DOHH2 (cell line): ENCODE measurements at regions not wholly inside any gene's neighbourhood (a gene's known extent, or its start where the extent isn't known, plus 50 kb on each side); places are given as distances from the start of the nearest gene placed in this dataset.

ENCODE experiments used
- H3F3A ChIP-seq: fragments of 200-600 bp; sonication (generic), shearing (Covaris generic); 2 replicates; pipeline ENCODE4 v1.6.0; 2016; ENCODE audit warnings: antibody characterized with exemption, mild to moderate bottlenecking; ENCODE audit not compliant: control insufficient read depth, insufficient read depth
- H3K27ac ChIP-seq: fragments of 200-600 bp; sonication (generic); 2 replicates; pipeline ENCODE4 v1.5.1; 2014; ENCODE audit warnings: low read depth, mild to moderate bottlenecking, low read length, moderate library complexity
- H3K27me3 ChIP-seq: fragments of 200-600 bp; sonication (generic); 2 replicates; pipeline ENCODE4 v1.6.1; 2014; ENCODE audit warnings: mild to moderate bottlenecking, low read length, mixed read lengths; ENCODE audit not compliant: control insufficient read depth
- H3K36me3 ChIP-seq: fragments of 200-600 bp; sonication (generic); 2 replicates; pipeline ENCODE4 v1.6.1; 2014; ENCODE audit warnings: mild to moderate bottlenecking, low read length, moderate library complexity, mixed read lengths; ENCODE audit not compliant: control insufficient read depth
- H3K4me1 ChIP-seq: fragments of 200-600 bp; sonication (generic); 2 replicates; pipeline ENCODE4 v1.6.1; 2014; ENCODE audit warnings: mild to moderate bottlenecking, low read length, mixed read lengths; ENCODE audit not compliant: control insufficient read depth
- H3K4me2 ChIP-seq: fragments of 200-600 bp; sonication (generic); 2 replicates; pipeline ENCODE4 v1.6.0; 2014; ENCODE audit warnings: mild to moderate bottlenecking, low read length, moderate library complexity
- H3K4me3 ChIP-seq: fragments of 200-600 bp; sonication (generic); 2 replicates; pipeline ENCODE4 v1.5.1; 2014; ENCODE audit warnings: mild to moderate bottlenecking, low read length, mixed read lengths
- H3K79me2 ChIP-seq: fragments of 200-600 bp; sonication (generic); 2 replicates; pipeline ENCODE4 v1.6.1; 2014; ENCODE audit warnings: mild to moderate bottlenecking, low read length, mixed read lengths; ENCODE audit not compliant: control insufficient read depth
- H3K9me2 ChIP-seq: fragments of 200-600 bp; sonication (generic); replicated peaks from 2 replicates; pipeline ENCODE4 v1.6.1; 2014; ENCODE audit warnings: mild to moderate bottlenecking, low read length, mixed read lengths; ENCODE audit not compliant: control insufficient read depth
- H3K9me3 ChIP-seq: fragments of 200-600 bp; sonication (generic); 2 replicates; pipeline ENCODE4 v1.6.1; 2014; ENCODE audit warnings: antibody characterized with exemption, low read length, mixed read lengths; ENCODE audit not compliant: control insufficient read depth, insufficient read depth
- H4K20me1 ChIP-seq: fragments of 200-600 bp; sonication (generic); 2 replicates; pipeline ENCODE4 v1.6.0; 2014; ENCODE audit warnings: low read depth, mild to moderate bottlenecking, antibody characterized with exemption, low read length, moderate library complexity; ENCODE audit not compliant: control insufficient read depth, insufficient read depth
- EZH2phosphoT487 ChIP-seq: fragments of 200-600 bp; sonication (generic); IDR thresholded peaks from 2 replicates; pipeline ENCODE4 v1.6.1; 2017; ENCODE audit warnings: borderline replicate concordance, mild to moderate bottlenecking, antibody characterized with exemption, low read length, moderate library complexity, mixed read lengths
- TF ChIP-seq, protein P1 (sequence below): fragments of 200-600 bp; sonication (generic); IDR thresholded peaks from one replicate; pipeline ENCODE4 v1.5.1; 2014; ENCODE audit warnings: antibody characterized with exemption, mild to moderate bottlenecking, low read depth, low read length; ENCODE audit not compliant: poor library complexity, severe bottlenecking

DNA sequence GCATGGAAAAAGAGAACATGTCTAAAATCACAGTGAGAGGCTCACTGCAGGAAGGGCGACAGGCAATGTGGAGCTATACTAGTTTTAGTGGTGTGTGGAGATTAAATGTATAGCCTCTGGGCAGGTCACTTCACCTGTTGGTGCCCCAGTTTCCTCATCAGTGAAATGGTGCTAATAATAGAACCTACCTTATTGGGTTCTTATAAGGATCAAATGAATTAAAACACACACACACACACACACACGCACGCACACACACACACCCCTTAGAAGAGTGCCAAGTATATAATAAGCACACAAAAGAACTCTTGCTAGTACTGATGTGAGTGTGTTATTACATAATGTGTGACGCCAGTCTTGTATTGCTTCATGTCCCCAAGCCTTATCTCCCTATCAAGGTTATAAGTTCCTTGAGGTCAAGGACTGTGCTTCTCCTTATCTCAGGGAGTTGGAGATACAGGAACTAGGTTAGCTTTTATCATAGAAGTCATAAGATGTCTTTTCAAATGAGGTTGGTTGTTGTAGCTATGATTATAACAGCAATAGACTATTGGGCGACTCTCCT lies 98.0 kb upstream of the CXCR4 start:
- Histone ChIP-seq H3K27ac (no peak overlapping the region), H4K20me1 (no peaks in the 10 kb centered on the region), H3K27me3 (peaks cover 78% of the 10 kb centered on the region), H3F3A (peaks cover 14% of the 10 kb centered on the region), H3K36me3 (no peaks in the 10 kb centered on the region), H3K9me2 (no peaks in the 10 kb centered on the region), H3K4me3 (no peak overlapping the region), H3K79me2 (no peaks in the 10 kb centered on the region), H3K4me2 (no peak overlapping the region), H3K9me3 (no peaks in the 10 kb centered on the region), H3K4me1 (peaks cover 43% of the 10 kb centered on the region)
- TF ChIP-seq, protein P1, sequence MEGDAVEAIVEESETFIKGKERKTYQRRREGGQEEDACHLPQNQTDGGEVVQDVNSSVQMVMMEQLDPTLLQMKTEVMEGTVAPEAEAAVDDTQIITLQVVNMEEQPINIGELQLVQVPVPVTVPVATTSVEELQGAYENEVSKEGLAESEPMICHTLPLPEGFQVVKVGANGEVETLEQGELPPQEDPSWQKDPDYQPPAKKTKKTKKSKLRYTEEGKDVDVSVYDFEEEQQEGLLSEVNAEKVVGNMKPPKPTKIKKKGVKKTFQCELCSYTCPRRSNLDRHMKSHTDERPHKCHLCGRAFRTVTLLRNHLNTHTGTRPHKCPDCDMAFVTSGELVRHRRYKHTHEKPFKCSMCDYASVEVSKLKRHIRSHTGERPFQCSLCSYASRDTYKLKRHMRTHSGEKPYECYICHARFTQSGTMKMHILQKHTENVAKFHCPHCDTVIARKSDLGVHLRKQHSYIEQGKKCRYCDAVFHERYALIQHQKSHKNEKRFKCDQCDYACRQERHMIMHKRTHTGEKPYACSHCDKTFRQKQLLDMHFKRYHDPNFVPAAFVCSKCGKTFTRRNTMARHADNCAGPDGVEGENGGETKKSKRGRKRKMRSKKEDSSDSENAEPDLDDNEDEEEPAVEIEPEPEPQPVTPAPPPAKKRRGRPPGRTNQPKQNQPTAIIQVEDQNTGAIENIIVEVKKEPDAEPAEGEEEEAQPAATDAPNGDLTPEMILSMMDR, result no peak
- no peak for TF ChIP-seq EZH2phosphoT487

DNA sequence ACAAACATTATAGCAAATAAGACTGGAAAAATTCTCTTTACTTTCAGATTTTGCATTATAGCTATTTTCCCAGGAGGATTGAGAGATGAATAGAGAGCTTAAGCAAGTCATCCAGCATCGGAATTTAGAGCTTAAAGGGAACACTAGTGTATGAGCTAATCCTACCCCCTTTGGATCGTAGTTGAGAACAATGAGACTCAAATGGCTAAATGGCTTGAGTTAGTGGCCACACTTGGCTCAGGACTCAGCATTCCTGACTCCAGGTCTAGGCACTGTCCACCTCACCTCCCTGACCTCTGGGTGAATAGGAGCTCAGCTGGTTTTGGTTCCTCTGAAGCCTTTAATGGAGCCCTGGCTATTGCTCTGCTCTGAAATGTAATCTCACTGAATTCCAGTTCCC lies 97.5 kb upstream of the CXCR4 start:
- H3F3A ChIP-seq, result peaks cover 14% of the 10 kb centered on the region
- no peaks in the 10 kb centered on the region for H3K36me3 ChIP-seq
- TF ChIP-seq, protein P1, result no peak
- no peak for TF ChIP-seq EZH2phosphoT487
- H3K4me3 ChIP-seq, result no peak overlapping the region
- no peaks in the 10 kb centered on the region for H3K79me2 ChIP-seq
- H3K9me2 ChIP-seq, result no peaks in the 10 kb centered on the region
- peaks cover 75% of the 10 kb centered on the region for H3K27me3 ChIP-seq
- peaks cover 44% of the 10 kb centered on the region for H3K4me1 ChIP-seq
- no peaks in the 10 kb centered on the region for H4K20me1 ChIP-seq
- no peak overlapping the region for H3K4me2 ChIP-seq
- no peaks in the 10 kb centered on the region for H3K9me3 ChIP-seq
- no peak overlapping the region for H3K27ac ChIP-seq

DNA sequence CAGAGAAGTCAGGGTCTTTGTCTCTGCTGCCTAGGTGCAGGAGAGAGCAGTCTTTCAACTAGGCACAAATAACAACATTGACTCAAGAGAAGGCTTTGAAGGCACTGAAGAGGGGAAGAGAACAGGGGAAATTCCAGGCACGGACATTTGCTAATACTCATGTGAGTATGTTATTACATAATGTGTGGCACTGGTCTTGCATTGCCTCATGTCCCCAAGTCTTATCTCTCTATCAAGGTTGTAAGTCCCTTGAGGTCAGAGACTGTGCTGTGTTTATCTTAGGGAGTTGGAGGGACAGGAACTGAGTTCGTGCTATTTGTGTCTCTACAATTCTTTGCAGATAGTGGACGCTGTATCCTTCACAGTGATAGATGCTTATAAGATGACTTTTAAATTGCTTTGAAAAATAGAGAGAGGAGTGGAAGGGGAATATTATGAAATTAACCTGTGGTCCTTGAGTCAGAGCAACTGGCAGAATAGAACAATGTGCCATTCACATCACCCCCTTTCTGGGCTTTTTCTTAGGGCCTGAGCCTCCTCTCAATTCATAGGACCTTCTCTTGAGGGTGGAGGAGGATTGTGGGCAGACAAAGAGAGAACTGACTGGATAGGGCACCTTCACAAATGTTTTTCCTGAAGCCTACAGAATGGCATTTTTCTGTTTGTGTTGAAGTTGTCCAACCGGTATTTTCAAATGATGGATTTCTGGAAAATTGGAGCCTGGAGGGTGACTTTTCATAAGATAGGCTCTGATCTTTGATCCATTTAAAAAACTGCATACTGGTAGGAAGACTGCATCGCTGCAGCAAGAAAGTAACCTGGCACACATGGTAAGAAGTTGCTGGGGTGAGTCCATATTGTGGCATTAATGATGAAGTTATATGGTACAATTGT lies 96.6 kb upstream of the CXCR4 start:
- H3K4me1 ChIP-seq, result peaks cover 53% of the 10 kb centered on the region
- no peak overlapping the region for H3K4me2 ChIP-seq
- peaks cover 70% of the 10 kb centered on the region for H3K27me3 ChIP-seq

More for the DNA sequence above, 96.6 kb upstream of the CXCR4 start:
- Histone ChIP-seq H4K20me1 (no peaks in the 10 kb centered on the region), H3K9me2 (no peaks in the 10 kb centered on the region), H3K9me3 (peaks cover 5% of the 10 kb centered on the region; the same call in 1 of the 2 replicates), H3K36me3 (no peaks in the 10 kb centered on the region), H3K79me2 (no peaks in the 10 kb centered on the region), H3K4me3 (no peak overlapping the region), H3K27ac (no peak overlapping the region), H3F3A (peaks cover 21% of the 10 kb centered on the region)
- TF ChIP-seq, protein P1, result no peak
- TF ChIP-seq EZH2phosphoT487, result no peak
